T-helper 2 cell treated with Interferon-gamma antibody and Interleukin-4, amounts not matched to agents 100 ng/mL and 5 ng/mL, for 36 hours (primary cell): ENCODE measurements at regions not wholly inside any gene's neighbourhood (a gene's known extent, or its start where the extent isn't known, plus 50 kb on each side); places are given as distances from the start of the nearest gene placed in this dataset.

Experiments used
- intact Hi-C: fragments of 100-400 bp; cut with micrococcal nuclease; formaldehyde crosslinking; loops from one replicate; pipeline ENCODE4 v1.15.1; 2023

- intact Hi-C loops = no loop called here
These were observed 602.0 kb upstream of the MEF2C start for GRCh38 chr5:89484962-89485361.

GRCh38 chr5:89480406-89481007, 597.5 kb upstream of the MEF2C start:
- intact Hi-C loops = no loop called here

GRCh38 chr5:89478851-89479250, 595.9 kb upstream of the MEF2C start:
- intact Hi-C loops = no loop called here

GRCh38 chr5:89473196-89473595, 590.2 kb upstream of the MEF2C start:
- intact Hi-C loops = no loop called here

GRCh38 chr5:89471541-89471940, 588.6 kb upstream of the MEF2C start:
- intact Hi-C loops = no loop called here

GRCh38 chr5:89471115-89471514, 588.1 kb upstream of the MEF2C start:
- intact Hi-C loops = no loop called here

- intact Hi-C loops = no loop called here
These were observed 587.7 kb upstream of the MEF2C start for GRCh38 chr5:89470658-89471057.

GRCh38 chr5:89458332-89458656, 575.3 kb upstream of the MEF2C start:
- intact Hi-C loops = no loop called here

- intact Hi-C loops = no loop called here
These were observed 574.7 kb upstream of the MEF2C start for GRCh38 chr5:89457411-89458331.

- intact Hi-C loops = no loop called here
These were observed 569.1 kb upstream of the MEF2C start for GRCh38 chr5:89452081-89452480.

GRCh38 chr5:89451263-89451662, 568.3 kb upstream of the MEF2C start:
- intact Hi-C loops = no loop called here

GRCh38 chr5:89450149-89450538, 567.2 kb upstream of the MEF2C start:
- intact Hi-C loops = no loop called here

- intact Hi-C loops = no loop called here
These were observed 566.6 kb upstream of the MEF2C start for GRCh38 chr5:89449392-89450148.

GRCh38 chr5:89447027-89447426, 564.0 kb upstream of the MEF2C start:
- intact Hi-C loops = no loop called here

- intact Hi-C loops = no loop called here
These were observed 562.2 kb upstream of the MEF2C start for GRCh38 chr5:89445106-89445745.

- intact Hi-C loops = no loop called here
These were observed 561.1 kb upstream of the MEF2C start for GRCh38 chr5:89444088-89444487.

GRCh38 chr5:89443508-89443907, 560.5 kb upstream of the MEF2C start:
- intact Hi-C loops = no loop called here

GRCh38 chr5:89441965-89442364, 559.0 kb upstream of the MEF2C start:
- intact Hi-C loops = no loop called here

GRCh38 chr5:89440670-89441069, 557.7 kb upstream of the MEF2C start:
- intact Hi-C loops = no loop called here

GRCh38 chr5:89437450-89438435, 554.8 kb upstream of the MEF2C start:
- intact Hi-C loops = no loop called here

GRCh38 chr5:89436464-89436863, 553.5 kb upstream of the MEF2C start:
- intact Hi-C loops = no loop called here
